Tibial nerve (tissue), 4 donors: ENCODE measurements at regions not wholly inside any gene's neighbourhood (a gene's known extent, or its start where the extent isn't known, plus 50 kb on each side); places are given as distances from the start of the nearest gene placed in this dataset.

Experiments
- DNase-seq, 2 donors: peaks; one replicate each; pipeline ENCODE4 v3.0.0-alpha.2; 2019; ENCODE audit warnings: low spot score in 2 of 2
- H3K27ac ChIP-seq, 4 donors: fragments of 200-600 bp; sonication (generic) in 3 of 4; one replicate each; pipeline ENCODE4 v1.5.1; 2017 to 2019; ENCODE audit warnings: mild to moderate bottlenecking in 1 of 4
- H3K27me3 ChIP-seq, 2 donors: fragments of 200-600 bp; sonication (generic) in 1 of 2; one replicate each; pipeline versions ENCODE4 v1.5.1 to v1.6.0; 2017 to 2019
- H3K36me3 ChIP-seq, 3 donors: fragments of 200-600 bp; sonication (generic); one replicate each; pipeline ENCODE4 v1.5.1; 2018 to 2019
- H3K4me1 ChIP-seq, 4 donors: fragments of 200-600 bp; sonication (generic) in 3 of 4; one replicate each; pipeline ENCODE4 v1.5.1; 2017 to 2019
- H3K4me3 ChIP-seq, 4 donors: fragments of 200-600 bp; sonication (generic) in 3 of 4; one replicate each; pipeline ENCODE4 v1.5.1; 2017 to 2019; ENCODE audit warnings: mild to moderate bottlenecking in 1 of 4, moderate library complexity in 1 of 4
- H3K9me3 ChIP-seq, 4 donors: fragments of 200-600 bp; sonication (generic) in 3 of 4; one replicate each; pipeline ENCODE4 v1.5.1; 2017 to 2019
- CTCF ChIP-seq, 5 experiments: fragments of 200-600 bp in 3 of 5; fragments of 450-650 bp in 2 of 5; sonication (generic) in 3 of 5; IDR thresholded peaks; one replicate each; pipeline ENCODE4 v1.5.1; 2016 to 2019; ENCODE audit warnings: antibody characterized with exemption in 5 of 5, mild to moderate bottlenecking in 3 of 5, moderate library complexity in 2 of 5
- EP300 ChIP-seq, 2 donors: sonication (generic); formaldehyde crosslinking; IDR thresholded peaks; one replicate each; pipeline ENCODE4 v1.6.1; 2017; ENCODE audit warnings: antibody characterized with exemption in 2 of 2, mild to moderate bottlenecking in 1 of 2
- POLR2A ChIP-seq, 2 donors: fragments of 450-650 bp; IDR thresholded peaks; one replicate each; pipeline ENCODE4 v1.6.1; 2017; ENCODE audit warnings: antibody characterized with exemption in 2 of 2, mild to moderate bottlenecking in 2 of 2, moderate library complexity in 2 of 2
- WGBS, 2 donors: methylation state at CpG; one replicate each; pipeline ENCODE4 v1.1.5; 2018; 5-methylcytosine and 5-hydroxymethylcytosine counted together

DNA sequence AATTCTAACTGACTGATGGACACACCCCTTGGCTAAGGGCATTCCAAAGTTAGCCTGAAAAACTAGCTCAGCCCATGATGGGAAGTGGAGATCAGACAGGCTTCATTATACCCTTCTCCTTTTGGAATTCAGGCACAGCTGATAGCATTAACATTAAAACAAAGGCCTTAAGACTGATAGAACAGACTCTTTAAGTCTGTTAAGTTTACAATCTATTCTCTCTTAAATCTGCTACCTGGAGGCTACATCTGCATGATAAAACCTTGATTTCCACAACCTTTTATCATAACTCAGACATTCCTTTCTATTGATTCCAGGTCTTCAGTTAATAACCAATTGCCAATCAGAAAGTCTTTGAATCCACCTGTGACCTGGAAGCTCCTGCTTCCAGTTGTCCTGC lies 281.4 kb downstream of the TUSC1 start:
- no peaks in the 10 kb centered on the region for H3K4me1 ChIP-seq

DNA sequence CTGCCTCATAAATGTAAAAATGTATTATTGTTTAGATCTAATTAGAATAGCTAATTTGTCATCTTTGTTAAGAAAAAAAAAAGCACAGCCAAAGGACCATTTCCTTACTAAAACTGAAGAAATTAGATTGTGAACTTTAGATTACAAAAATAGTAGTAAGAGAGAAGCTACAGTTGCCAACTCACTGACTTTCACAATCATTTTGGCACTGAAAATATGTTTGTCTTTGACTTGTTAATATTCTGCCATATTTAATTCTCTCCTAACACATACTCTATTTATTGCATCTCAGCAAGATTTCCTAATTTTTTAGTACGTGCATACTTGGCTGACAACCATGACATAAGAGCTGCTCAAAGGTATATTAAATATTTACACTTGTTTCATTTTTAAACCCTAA lies 297.1 kb downstream of the TUSC1 start:
- Histone ChIP-seq H3K36me3 (no peaks in the 10 kb centered on the region), H3K27ac (no peak overlapping the region), H3K4me1 (no peaks in the 10 kb centered on the region), H3K9me3 (no peaks in the 10 kb centered on the region), H3K27me3 (no peaks in the 10 kb centered on the region), H3K4me3 (no peak overlapping the region)
- no peak for TF ChIP-seq CTCF (IDR thresholded peaks at IDR 0.05)
- no peak for TF ChIP-seq EP300 (IDR thresholded peaks at IDR 0.05)
- TF ChIP-seq POLR2A (IDR thresholded peaks at IDR 0.05): no peak
- WGBS, 2 donors: 78 to 80% methylated on average over 1 of the region's 1 CpG
- no peak for DNase-seq

More for the DNA sequence above, 281.4 kb downstream of the TUSC1 start:
- H3K9me3 ChIP-seq: no peaks in the 10 kb centered on the region
- no peak for TF ChIP-seq CTCF (IDR thresholded peaks at IDR 0.05)
- TF ChIP-seq POLR2A (IDR thresholded peaks at IDR 0.05): no peak
- TF ChIP-seq EP300 (IDR thresholded peaks at IDR 0.05): no peak
- no peaks in the 10 kb centered on the region for H3K27me3 ChIP-seq
- H3K36me3 ChIP-seq: no peaks in the 10 kb centered on the region
- H3K4me3 ChIP-seq: no peak overlapping the region
- no peak for DNase-seq
- no peak overlapping the region for H3K27ac ChIP-seq

DNA sequence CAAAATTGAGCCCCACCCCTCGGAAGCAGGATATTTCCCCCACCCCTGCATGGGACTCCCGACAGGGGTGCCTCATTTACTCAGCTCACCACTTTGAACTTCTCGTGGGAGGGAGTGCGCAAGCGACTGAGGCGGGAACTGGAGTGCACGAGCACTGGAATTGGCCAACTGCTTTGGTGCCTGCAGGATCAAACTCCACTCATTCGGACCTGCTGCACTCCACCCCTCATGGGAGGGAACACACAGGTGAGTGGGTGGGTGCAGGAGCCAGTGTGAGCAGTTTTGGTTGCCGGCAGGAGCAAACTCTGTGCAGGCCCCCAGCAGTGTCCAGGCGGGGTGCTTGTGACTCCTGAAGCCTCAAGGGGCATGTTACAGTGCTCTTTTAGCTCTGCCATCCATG lies 301.2 kb downstream of the TUSC1 start:
- H3K4me1 ChIP-seq: no peaks in the 10 kb centered on the region
- 74 to 85% methylated on average over 10 of the region's 10 CpGs for WGBS, 2 donors

GRCh38 chr9:25374281-25374680 lies 304.0 kb downstream of the TUSC1 start:
- H3K27ac ChIP-seq: no peak overlapping the region
- no peaks in the 10 kb centered on the region for H3K27me3 ChIP-seq
- no peaks in the 10 kb centered on the region for H3K9me3 ChIP-seq
- H3K4me1 ChIP-seq: no peaks in the 10 kb centered on the region
- no peak overlapping the region for H3K4me3 ChIP-seq
- no peak for TF ChIP-seq CTCF (IDR thresholded peaks at IDR 0.05)
- TF ChIP-seq POLR2A (IDR thresholded peaks at IDR 0.05): no peak
- TF ChIP-seq EP300 (IDR thresholded peaks at IDR 0.05): no peak
- H3K36me3 ChIP-seq: no peaks in the 10 kb centered on the region
- no peak for DNase-seq
- 82 to 87% methylated on average over 1 of the region's 1 CpG for WGBS, 2 donors

More for the DNA sequence above, 301.2 kb downstream of the TUSC1 start:
- TF ChIP-seq POLR2A (IDR thresholded peaks at IDR 0.05) (no peak), EP300 (IDR thresholded peaks at IDR 0.05) (no peak), CTCF (IDR thresholded peaks at IDR 0.05) (no peak)
- no peak for DNase-seq
- Histone ChIP-seq H3K27me3 (no peaks in the 10 kb centered on the region), H3K36me3 (no peaks in the 10 kb centered on the region), H3K9me3 (no peaks in the 10 kb centered on the region), H3K27ac (no peak overlapping the region), H3K4me3 (no peak overlapping the region)

- WGBS, 2 donors: 73% methylated on average over 1 of the region's 1 CpG
- no peaks in the 10 kb centered on the region for H3K9me3 ChIP-seq
- no peaks in the 10 kb centered on the region for H3K36me3 ChIP-seq
- no peaks in the 10 kb centered on the region for H3K4me1 ChIP-seq
- no peaks in the 10 kb centered on the region for H3K27me3 ChIP-seq
- H3K27ac ChIP-seq: no peak overlapping the region
- no peak for DNase-seq
- H3K4me3 ChIP-seq: no peak overlapping the region
- no peak for TF ChIP-seq CTCF (IDR thresholded peaks at IDR 0.05)
- TF ChIP-seq POLR2A (IDR thresholded peaks at IDR 0.05): no peak
- no peak for TF ChIP-seq EP300 (IDR thresholded peaks at IDR 0.05)
These were observed 311.3 kb downstream of the TUSC1 start for GRCh38 chr9:25366906-25367305.
